NCI-H748 treated with DMSO at 0.1 percent for 48 hours (cell line): ENCODE measurements at regions not wholly inside any gene's neighbourhood (a gene's known extent, or its start where the extent isn't known, plus 50 kb on each side); places are given as distances from the start of the nearest gene placed in this dataset.

Experiments
- DNase-seq: peaks from one replicate; lab custom pipeline; 2025; lab: John Stamatoyannopoulos, UW

DNA sequence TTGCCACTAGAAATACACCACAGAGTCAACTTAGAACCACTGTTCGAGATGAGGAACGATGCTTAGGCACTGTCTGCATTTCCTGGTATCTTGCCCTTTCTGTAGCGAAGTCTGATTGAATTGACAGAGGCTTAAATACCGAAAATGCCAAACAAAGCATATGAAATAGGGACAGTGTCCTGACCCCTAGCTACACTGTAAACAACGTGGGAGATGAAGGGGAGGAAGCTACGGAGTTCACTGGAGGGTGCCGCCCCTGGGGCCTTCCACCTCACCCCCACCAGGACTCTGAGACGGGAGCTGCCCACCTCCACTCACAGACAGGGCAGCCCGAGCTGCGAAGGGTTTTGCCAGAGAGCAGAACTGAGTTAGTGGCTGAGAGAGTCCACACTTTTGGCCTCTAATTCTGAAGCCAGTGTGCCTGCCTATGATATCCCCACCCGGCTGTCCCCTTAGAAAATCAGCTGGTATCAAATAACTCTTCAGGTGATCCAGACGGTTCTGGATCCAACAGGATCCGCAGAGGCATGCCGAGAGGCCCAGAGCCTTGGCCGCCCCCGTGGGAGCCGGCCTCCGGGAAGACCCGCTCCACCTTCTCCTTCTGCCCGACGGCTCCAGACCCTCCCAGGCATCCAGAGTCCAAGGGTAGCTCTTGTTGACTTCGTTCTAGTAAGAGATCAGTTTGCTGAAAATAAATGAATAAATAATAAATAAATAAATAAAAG is 230.7 kb upstream of the DIO3 start:
- DNase-seq, result no peak

DNA sequence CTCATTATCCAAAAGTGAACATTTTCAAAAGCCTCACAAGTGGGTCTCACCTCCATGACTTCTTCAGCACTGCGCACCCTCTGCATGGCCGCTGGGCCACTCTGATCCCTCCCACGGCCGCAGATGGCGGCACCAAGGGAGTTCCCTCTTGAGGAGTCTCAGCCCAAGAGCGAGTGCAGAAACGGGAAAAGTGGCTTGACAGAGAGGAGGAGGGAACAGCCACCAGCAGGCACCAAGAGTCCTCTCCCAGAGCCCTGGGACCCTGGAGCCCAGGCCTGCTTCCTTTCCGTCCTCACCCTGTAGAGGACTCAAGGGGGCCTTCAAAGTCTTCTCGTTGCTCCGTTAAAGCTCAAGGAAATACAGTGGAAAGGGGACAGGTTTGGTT is 230.2 kb upstream of the DIO3 start:
- DNase-seq, result no peak

DNA sequence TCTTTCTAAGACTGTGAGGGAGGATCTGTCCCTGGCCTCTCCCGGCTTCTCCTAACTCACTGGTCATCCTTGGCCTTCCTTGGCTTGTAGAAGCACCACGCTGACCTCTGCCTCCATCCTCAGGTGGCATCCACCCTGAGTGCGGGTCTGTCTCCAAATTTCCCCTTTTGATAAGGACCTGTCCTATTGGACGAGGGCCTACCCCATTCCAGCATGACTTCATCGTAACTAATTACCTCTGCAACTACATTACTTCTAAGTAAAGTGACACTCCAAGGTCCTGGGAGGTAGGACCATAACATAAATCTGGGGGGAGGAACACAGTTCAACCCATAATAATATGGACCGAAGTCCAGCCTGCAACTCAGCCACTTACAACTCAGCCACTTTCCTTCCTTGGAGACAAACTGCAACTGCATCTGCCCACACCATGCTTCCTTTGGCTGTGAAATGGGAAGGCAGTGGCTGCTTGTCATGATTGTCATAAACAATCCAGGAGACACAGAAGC is 229.6 kb upstream of the DIO3 start:
- DNase-seq, result no peak

DNA sequence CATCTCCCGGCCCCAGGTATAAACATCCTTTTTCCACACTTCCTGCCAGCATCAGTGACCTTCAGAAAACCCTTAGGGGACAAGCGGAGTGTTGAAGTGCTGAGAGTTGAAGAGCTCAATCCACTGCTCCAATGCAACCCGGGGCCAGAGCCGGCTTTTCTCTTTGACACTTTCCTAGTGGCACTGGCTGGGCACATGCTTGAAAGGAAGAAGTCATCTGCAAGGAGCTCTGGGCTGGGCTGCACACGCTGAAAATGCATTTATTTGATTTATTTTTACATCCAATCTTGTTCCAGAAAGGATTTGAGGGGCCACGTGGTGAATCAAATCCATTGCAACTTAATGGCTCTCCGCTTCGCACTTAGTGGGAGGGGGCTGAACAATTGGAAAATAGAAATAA is 229.0 kb upstream of the DIO3 start:
- no peak for DNase-seq

DNA sequence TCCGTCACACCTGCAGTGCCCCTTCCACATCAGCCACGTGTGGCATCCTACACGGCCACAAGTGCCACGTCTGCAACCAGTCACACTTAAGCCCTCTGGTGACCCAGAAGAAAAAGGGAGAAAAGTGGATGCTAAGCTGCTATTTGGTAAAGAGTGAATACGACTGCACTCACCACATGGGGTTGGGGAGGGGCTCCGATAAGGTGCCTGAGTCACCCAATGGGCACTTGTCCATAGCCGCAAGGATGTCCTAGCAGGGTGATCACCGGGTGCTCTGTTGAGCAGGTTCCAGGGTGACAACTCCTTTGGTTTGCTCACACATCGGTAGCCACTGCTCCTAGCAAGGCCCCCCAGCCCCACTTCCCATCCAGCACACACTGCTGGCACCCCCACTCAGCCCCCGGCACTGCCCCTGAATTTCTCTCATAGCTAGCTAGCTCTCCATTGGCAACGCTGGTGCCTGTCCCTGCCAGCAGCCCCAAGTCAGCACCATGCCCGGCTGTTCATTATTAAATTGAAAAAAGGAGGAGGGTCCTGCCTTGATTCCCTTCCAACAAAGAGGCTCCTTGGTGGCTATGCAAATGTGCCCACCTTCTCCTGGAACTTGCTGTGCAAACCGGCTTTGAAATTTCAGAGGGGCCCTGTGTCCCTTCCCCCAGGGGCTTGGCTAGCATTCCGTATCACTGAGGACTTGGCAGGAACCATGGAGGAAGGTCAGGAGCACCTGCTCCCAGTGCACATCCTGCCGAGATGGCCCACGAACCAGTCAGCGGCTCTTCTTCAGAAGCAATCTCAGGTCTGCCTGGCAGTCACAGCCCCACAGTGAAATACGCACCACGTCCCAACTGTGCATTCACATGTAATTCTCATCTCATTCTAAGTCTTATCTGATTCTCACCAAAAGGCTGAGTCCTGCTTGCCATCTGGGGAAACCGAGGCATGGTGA is 227.7 kb upstream of the DIO3 start:
- no peak for DNase-seq

DNA sequence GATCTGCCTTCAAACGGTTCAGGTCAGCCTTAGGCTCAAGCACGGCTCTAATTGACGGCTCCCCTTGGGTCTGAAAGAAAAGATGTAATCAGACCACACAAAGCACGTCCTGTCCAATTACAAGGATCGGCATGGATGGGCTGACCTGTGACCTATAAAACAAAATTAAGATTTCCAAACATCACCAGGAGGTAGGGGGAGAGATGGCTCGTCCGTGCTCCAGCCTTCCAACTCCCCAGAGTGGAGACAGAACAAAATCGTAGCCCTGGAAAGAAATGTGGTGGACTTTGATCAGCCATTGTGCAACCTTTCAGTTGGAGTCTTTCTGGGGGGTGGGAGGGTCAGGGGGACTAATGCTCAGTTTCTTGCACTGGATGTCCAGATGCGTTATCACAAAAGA is 226.6 kb upstream of the DIO3 start:
- DNase-seq, result no peak

DNA sequence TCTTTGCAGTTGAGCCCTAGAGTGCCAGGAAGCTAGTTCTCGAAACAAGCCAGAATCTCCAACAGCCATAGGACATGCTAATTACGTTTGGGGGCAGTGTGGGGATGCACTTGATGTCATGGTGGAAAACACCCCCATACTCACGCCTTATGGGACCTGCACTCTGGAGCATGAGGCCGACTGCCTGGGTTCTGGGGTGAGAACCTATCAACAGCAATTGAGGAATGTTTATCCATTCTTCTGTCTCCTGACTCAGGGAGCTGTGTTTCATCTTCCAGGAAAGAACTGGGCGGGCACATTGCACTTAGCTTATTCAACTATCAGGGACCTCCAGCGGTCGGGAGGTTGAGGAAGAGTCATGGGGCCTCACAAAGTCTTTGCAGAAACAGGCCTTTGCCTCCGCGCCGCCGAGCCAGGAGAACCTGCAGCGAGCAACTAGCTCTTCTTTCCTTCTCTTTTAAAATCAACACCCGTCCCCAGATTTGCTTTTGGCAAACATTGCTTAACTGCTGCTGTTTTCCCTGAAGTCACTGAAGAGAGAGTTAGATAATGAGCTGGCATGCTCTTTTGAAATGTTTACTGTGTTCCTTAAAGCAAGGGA is 226.1 kb upstream of the DIO3 start:
- DNase-seq, result no peak

DNA sequence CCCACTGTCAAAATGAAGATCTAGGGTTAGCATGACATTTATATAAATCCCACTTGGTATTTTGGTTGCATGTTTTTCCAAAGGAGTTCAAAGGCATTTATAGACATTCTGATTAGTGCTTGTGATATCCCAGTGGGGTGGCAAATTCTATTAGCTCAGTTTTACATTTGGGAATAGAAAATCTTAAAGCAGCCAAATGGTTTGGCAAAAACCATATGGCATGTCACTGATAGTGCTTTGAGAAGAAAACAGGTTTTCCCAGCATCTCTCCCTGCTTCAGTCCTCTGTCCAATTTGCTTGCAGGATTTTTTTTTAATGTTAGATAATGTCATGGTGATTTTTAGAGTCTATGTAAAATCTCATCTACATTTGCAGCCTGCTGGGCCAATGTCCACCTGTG is 225.1 kb upstream of the DIO3 start:
- no peak for DNase-seq

DNA sequence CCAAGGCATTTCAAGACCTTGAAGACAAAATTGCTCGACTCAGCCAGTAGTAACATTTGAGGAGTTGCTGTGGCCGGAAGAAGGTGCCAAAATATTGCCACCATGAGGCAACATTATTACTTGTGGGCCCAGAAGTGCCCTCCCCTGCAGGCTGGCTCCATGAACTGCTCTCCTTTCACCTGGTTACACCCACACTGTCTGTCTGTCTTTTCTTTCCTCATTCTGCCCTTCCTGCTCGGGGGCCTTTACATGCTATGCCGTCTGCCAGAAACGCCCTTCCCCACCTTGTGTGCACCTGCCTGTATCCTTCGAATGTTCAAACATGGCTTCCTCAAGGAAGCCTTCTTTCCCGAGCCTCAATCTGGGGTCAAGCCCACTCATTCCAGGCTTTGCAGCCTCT is 224.2 kb upstream of the DIO3 start:
- no peak for DNase-seq

DNA sequence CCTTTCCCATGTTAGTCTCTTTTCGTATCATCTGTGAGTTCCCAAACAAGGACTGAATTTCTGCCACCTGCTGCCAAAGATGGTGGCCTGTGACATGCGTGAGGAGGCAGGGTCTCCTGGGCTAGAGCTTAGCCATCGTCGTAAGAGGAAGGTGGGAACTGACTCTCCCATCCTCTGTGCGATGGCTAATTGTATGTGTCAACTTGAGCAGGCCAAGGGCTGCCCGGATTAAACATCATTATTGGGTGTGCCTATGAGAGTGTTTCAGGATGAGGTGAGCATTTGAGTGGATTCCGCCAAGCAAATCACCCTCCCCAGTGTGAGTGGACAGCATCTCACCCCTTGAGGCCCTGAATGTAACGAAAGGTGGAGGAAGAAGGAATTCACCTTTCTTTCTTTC is 220.7 kb upstream of the DIO3 start:
- DNase-seq, result no peak

DNA sequence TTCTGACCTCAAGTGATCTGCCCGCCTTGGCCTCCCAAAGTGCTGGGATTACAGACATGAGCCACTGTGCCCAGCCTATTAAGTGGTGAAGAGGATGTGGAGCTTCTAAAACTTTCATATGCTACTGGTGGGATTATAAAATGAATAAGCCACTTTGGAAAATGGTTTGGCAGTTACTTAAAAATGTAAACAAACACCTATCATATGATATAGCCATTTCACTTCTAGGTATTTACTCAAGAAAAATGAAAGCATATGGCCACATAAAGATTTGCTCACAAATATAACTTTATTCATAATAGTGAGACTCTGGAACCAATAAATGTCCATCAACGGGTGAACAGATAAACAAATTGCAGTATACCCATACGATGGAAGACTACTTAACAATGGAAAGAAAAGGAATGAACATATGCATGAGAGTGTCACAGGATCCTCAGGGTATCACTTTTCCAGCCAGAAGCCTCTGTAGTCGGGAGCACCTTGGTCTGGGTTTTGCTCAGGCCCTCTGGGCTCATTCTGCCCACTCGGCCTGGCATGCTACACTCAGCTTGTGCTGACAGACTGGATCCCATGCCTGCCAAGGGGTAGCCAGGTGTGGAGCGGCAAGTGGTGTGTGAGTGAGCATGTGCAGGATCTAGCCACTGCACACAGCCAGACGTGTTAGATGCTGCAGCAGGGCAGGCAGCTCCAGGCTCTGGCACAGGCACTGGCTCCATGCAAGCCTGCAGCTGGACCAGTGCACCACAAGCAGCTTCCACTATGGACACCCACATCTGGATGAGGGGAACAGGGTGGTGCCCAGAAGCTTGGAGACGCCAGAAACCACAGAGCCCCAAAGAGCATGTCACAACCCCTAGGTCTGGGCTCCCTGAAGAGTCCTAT is 213.2 kb upstream of the DIO3 start:
- no peak for DNase-seq

DNA sequence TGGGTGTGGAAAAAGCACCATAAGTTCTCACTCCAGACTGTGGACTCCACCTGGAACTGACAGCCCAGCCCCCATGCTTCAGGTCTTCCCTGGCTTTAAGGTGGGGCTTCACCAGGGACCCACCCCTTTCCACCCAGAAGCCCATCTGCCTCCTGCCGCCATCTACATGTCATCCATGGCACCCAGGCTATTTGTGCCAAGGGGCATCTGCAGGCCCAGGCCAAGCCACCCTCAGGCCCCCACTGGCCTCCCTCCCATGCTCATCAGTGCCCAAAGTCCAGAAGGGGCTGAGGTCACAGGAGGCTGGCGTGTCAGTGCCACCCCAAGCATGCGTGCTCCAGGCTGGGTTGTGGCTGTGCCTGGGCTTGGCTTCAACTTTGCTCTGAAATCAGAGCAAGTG is 212.2 kb upstream of the DIO3 start:
- no peak for DNase-seq

DNA sequence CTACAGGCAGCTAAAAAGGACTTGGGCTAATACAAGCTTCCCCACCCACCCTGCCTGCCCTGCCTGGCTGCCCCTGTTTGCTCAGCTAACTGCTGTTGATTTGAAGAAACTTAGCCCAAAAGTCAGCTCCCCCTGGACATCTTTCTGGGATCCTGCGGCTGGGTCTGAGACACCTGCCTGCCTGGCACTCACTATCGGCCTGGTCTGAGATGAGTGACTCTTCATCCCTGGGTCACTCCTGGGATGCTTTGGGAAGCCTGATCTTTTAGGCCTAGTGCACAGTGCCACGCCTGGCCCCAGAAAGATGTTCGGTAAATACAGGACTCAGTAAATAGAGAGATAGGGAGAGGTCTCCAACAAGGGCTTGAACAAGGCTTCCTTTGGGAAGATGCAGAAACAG is 211.3 kb upstream of the DIO3 start:
- DNase-seq, result no peak

DNA sequence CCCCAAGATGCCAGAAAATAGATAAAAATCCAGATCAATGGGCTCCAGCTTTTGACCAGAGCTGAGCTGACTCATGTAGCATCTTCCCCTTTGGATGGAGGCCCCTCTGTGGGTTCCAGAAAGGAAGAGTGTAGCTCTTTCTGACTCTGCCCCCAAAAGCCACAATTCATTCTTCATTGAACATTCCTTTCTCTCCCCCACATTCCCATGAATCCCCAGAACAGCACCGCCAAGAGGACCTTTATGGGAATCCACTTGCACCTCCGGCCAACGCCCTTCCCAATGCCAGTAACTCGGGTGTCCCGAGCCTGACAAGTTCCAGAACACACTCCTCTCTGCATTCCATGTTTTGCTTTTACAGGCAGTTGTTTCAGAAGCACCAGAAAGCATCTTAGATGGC is 210.6 kb upstream of the DIO3 start:
- no peak for DNase-seq

DNA sequence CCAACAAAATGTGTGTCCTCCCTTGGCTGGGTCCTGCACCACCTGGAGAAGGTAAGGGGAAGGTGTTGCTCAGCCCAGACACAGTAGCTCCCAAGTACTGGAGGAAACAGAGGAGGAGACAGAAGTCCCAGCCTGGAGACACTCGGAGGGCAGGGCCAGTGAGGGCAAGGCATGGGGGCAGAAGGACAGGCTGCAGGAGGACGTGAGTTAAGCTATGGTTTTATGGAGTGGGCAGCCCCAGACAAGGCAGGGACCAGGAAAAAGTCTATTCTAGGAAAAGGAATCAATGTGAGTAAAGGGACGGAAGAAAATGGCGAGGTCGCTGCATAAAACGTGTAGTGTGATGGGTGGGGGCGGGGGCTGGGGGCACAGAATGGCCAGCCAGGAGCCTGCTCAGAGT is 210.1 kb upstream of the DIO3 start:
- DNase-seq, result no peak

DNA sequence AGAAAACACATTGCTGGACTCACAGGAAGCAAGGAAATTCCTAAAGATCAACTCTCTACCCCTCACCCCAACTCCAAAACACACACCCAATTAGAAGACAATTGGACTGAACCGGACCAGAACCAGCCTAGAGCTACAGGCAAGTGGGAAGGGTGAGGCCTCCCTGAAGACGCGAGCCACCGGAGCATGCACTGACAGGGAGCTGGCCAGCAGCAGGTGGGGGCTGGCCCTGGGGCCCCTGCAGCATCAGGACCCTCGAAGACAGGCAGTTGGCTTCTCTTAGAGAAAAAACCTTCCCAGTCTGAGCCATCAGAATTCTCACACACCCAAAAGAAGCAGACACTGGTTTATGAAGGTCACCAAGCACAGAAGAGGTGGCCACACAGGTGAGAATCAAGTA is 209.5 kb upstream of the DIO3 start:
- DNase-seq, result no peak

DNA sequence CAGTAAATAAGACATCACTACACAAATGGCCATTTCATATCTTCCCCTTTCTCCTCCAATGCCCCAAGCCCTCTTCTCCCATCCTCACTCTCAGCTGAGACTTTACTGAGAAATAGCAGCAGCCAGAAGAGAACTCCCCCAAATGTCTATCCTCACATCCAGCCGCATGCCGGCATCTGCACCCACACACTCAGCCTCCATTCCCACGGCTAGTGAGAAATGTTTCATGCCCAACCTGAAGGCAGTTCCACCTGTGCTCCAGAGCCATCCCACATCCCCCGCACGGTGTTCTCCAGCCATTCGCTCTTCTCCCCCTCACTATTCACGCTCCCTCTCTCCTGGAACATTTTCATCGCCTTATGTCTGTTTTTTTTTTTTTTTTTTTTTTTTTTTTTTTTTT is 208.7 kb upstream of the DIO3 start:
- no peak for DNase-seq

DNA sequence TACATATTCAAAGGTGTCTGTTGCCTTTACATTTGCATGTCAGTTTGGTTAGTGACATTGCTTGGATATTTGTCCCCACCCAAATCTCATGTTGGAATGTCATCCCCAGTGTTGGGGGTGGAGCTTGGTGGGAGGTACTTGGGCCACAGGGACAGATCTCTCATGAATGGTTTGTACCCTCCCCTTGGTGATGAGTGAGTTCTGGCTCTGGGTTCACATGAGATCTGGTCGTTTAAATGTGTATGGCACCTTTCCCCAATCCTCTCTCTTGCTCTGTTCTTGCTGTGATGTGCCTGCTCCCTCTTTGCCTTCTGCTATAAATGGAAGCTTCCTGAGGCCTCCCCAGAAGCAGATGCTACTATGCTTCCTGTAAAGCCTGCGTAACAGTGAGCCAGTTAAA is 207.9 kb upstream of the DIO3 start:
- DNase-seq, result no peak

DNA sequence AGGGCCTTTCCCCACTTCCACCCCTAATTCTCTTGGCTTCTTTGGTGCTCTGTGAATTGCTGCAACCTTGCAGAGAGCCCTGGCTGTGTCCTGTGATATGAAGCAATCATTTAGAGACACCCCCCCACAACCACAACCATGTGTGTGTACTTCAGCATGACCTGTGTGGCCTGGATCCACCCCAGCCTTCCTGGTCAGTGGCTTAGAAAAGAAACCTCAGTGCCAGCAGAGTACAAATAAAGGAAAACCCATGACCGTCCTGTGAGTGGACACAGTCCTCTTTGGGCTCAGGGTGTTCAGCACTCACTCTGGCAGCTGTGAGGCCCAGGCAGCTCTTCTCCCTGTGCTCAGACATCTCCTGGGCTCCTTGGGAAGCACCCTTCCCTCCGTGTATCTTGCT is 206.6 kb upstream of the DIO3 start:
- no peak for DNase-seq

DNA sequence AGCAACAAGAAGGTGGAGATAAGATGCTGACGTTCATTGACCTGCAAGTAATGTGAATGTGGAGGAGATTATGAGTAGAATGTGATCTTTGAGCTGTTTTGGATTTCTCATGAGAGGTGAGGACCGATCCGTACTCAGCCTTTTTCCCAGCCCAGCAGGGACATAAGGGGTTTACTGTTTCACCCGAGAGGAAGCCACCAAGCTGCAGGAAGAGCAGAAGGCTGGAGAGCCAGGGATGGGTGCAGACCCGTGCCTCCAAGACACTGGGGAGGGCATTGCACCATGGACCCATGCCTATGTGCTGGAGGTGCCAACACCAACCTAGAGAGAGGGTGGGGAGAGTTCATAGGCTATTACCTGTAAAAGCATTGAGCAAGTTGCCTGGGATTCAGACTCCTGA is 206.0 kb upstream of the DIO3 start:
- DNase-seq, result no peak

DNA sequence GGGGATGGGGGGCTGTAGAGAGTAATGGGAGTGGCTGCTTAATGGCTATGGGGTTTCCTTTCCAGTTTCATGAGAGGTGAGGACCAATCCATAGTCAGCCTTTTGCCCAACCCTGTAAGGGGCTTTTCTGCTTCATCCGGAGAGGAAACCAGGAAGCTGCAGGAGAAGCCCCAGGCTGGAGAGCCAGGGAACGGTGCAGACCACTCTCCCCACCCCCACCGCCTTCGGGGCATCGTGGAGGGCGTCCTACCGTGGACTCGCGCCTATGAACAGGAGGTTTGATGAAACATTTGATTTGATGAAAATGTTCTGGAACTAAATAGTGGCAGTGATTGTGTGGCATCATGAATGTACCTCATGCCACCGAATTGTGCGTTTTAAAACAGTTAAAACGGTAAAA is 204.3 kb upstream of the DIO3 start:
- DNase-seq, result no peak
